Progenitor cell of endocrine pancreas (in vitro differentiated cells): ENCODE measurements at regions not wholly inside any gene's neighbourhood (a gene's known extent, or its start where the extent isn't known, plus 50 kb on each side); places are given as distances from the start of the nearest gene placed in this dataset.

ENCODE experiments used
- DNase-seq: peaks from one replicate; pipeline ENCODE4 v3.0.0; 2021; ENCODE audit warnings: low spot score; ENCODE audit not compliant: unreplicated experiment
- H3K27ac Mint-ChIP-seq: 2 replicates; pipeline ENCODE4 v1.8.0; 2021; ENCODE audit warnings: mild to moderate bottlenecking, moderate library complexity, mixed read lengths
- H3K27me3 Mint-ChIP-seq: 2 replicates; pipeline ENCODE4 v1.8.0; 2021; ENCODE audit warnings: mixed read lengths
- H3K36me3 Mint-ChIP-seq: 2 replicates; pipeline ENCODE4 v1.8.0; 2022; ENCODE audit warnings: mixed read lengths; ENCODE audit not compliant: insufficient read depth
- H3K4me1 Mint-ChIP-seq: 2 replicates; pipeline ENCODE4 v1.8.0; 2021; ENCODE audit warnings: low read depth, mixed read lengths
- H3K4me3 Mint-ChIP-seq: 2 replicates; pipeline ENCODE4 v1.8.0; 2021; ENCODE audit warnings: low read depth, mild to moderate bottlenecking, moderate library complexity, mixed read lengths
- H3K9me3 Mint-ChIP-seq: 2 replicates; pipeline ENCODE4 v1.8.0; 2021; ENCODE audit warnings: low read depth, mixed read lengths
- CTCF ChIP-seq: fragments of 200-600 bp; sonication (generic); IDR thresholded peaks from one replicate; pipeline ENCODE4 v1.5.0; 2021; ENCODE audit warnings: antibody characterized with exemption, mild to moderate bottlenecking; ENCODE audit not compliant: unreplicated experiment

DNA sequence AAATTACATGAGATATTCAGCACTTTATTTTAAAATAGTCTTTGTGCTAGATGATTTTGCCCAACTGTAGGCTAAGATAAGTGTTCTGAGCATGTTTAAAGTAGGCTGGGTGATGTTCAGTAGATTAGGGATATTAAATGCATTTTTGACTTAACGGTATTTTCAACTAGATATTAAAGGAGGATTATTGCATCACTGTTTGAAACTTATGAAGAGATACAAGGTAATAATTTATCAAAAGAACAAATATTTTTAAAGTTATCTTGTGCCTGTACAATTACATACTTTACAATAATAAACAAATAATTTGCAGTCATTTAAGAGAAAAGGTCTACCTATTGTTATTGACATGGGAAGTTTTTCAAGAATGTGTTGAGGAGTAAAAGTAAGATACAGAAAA, 368.6 kb upstream of the DCN start:
- Mint-ChIP-seq H3K4me3 (no peak overlapping the region), H3K9me3 (peaks cover 11% of the 10 kb centered on the region), H3K27ac (no peak overlapping the region)

DNA sequence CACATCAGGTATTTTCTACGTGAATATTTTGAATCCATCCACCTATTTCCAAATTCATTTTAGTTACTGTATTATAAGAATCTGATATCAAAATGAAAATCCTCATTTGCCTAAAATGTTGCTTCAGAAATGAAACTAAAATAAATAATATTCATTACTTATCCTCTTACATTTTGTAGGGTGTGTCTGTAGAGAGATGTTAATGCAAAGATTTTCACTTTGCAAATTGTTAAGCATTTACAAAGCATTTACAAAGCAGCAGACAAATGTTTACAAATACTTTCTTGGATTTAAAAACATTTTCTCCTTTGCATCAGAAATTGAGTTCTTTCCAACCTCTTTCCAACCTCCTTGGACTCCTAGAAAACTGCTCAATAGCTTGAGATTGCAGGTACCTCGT, 360.0 kb upstream of the DCN start:
- TF ChIP-seq CTCF = no peak
- Mint-ChIP-seq H3K4me3 (no peak overlapping the region), H3K36me3 (no peaks in the 10 kb centered on the region), H3K4me1 (no peaks in the 10 kb centered on the region), H3K27ac (no peak overlapping the region), H3K27me3 (no peaks in the 10 kb centered on the region), H3K9me3 (peaks cover 9% of the 10 kb centered on the region)
- DNase-seq = no peak

More for the DNA sequence above, 368.6 kb upstream of the DCN start:
- Mint-ChIP-seq H3K36me3 (no peaks in the 10 kb centered on the region), H3K27me3 (no peaks in the 10 kb centered on the region), H3K4me1 (no peaks in the 10 kb centered on the region)
- TF ChIP-seq CTCF = no peak
- DNase-seq = no peak

DNA sequence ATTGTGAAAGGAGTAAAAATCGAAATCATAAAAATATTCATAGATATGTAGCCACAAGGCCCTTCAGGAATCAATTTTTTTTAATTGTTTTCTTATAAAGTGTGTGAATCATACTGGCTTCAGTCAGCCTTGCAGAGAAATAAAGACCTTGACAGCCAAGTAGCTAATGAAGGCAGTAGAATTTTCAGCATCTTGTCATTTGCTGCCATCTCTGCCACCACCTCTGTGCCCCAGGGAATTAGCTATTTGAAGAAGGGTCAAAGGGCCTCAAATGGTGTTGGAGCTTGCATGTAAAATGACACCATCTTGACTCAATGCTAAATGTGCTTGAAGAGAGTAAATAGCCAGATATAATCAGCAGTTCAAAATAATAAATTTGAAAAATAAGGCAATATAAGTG, 359.4 kb upstream of the DCN start:
- H3K27ac Mint-ChIP-seq = no peak overlapping the region
- TF ChIP-seq CTCF = no peak
- no peaks in the 10 kb centered on the region for H3K27me3 Mint-ChIP-seq
- no peak overlapping the region for H3K4me3 Mint-ChIP-seq
- H3K36me3 Mint-ChIP-seq = no peaks in the 10 kb centered on the region
- H3K9me3 Mint-ChIP-seq = peaks cover 7% of the 10 kb centered on the region
- no peak for DNase-seq
- H3K4me1 Mint-ChIP-seq = no peaks in the 10 kb centered on the region

DNA sequence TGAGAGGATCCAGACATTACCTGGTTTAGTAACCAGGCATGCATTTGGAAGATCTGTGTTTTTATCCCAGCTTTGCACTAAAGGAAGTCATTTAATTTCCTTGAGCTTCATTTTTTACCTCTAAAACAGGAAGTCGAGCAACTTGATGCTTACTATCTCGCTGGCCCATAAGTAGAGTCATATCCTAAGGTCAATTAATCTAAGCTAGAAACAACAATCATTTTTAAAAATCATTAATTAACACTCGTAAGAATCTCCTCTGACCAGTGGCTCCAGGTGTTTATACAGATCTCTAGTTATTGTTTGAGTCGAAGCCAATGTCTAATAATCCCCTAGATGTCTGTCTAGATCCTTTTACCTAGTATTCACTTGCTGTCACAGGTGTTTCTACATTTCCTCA, 355.8 kb upstream of the DCN start:
- H3K9me3 Mint-ChIP-seq = peaks cover 2% of the 10 kb centered on the region
- H3K27ac Mint-ChIP-seq = no peak overlapping the region
- no peaks in the 10 kb centered on the region for H3K4me1 Mint-ChIP-seq
- TF ChIP-seq CTCF = no peak
- H3K27me3 Mint-ChIP-seq = no peaks in the 10 kb centered on the region
- H3K36me3 Mint-ChIP-seq = no peaks in the 10 kb centered on the region
- no peak for DNase-seq
- no peak overlapping the region for H3K4me3 Mint-ChIP-seq

DNA sequence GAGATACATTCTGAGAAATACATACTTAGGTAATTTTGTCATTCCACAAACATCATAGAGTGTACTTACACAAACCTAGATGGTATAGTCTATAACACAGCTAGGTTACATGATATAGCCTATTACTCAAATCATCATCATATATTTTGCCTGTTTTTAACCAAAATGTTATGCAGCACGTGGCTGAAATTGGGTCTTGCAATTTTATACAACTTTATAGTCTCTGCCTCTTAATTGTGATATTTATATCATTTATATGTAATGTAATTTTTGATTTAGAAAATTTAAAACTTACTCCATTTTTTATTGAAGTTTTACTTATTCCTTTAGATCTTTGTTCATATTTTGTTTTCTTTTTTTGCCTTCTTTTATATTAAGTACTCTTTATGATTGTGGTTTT, 350.7 kb upstream of the DCN start:
- Mint-ChIP-seq H3K4me1 (no peaks in the 10 kb centered on the region), H3K36me3 (no peaks in the 10 kb centered on the region), H3K27me3 (no peaks in the 10 kb centered on the region), H3K4me3 (no peak overlapping the region), H3K27ac (no peak overlapping the region), H3K9me3 (peaks cover 2% of the 10 kb centered on the region)
- DNase-seq = no peak
- TF ChIP-seq CTCF = no peak
